ENCODE measurements at regions not wholly inside any gene's neighbourhood (a gene's known extent, or its start where the extent isn't known, plus 50 kb on each side); places are given as distances from the start of the nearest gene placed in this dataset.

GRCh38 chr2:138956116-138956515 is 175.9 kb upstream of the NXPH2 start:
- TF ChIP-seq CTCF (IDR thresholded peaks at IDR 0.05; ENCODE audit: poor library complexity, severe bottlenecking) (no peak), EP300 (conservative IDR thresholded peaks at IDR 0.05; ENCODE audit: poor library complexity, severe bottlenecking) (no peak), EZH2 (IDR thresholded peaks at IDR 0.05; ENCODE audit: borderline replicate concordance, insufficient read depth, low read length, poor library complexity, severe bottlenecking) (no peak), RAD21 (conservative IDR thresholded peaks at IDR 0.05) (no peak)
